ENCODE measurements at regions not wholly inside any gene's neighbourhood (a gene's known extent, or its start where the extent isn't known, plus 50 kb on each side); places are given as distances from the start of the nearest gene placed in this dataset.

- TF ChIP-seq CTCF (conservative IDR thresholded peaks at IDR 0.05; ENCODE audit: low read depth, low read length) = no peak
- no peak for TF ChIP-seq POLR2A (IDR thresholded peaks at IDR 0.05; ENCODE audit: low read depth, low read length)
- no peak for TF ChIP-seq RAD21 (IDR thresholded peaks at IDR 0.05; ENCODE audit: low read length)
- no peak for TF ChIP-seq CEBPB (IDR thresholded peaks at IDR 0.05; ENCODE audit: low read depth, low read length)
- TF ChIP-seq MAFK (IDR thresholded peaks at IDR 0.05; ENCODE audit: low read depth, low read length) = no peak
- TF ChIP-seq USF2 (IDR thresholded peaks at IDR 0.05; ENCODE audit: low read depth, low read length) = no peak
- TF ChIP-seq FOS (IDR thresholded peaks at IDR 0.05; ENCODE audit: low read depth, low read length) = no peak
- TF ChIP-seq MAZ (IDR thresholded peaks at IDR 0.05; ENCODE audit: borderline replicate concordance, low read depth, low read length) = no peak
- TF ChIP-seq SMC3 (IDR thresholded peaks at IDR 0.05; ENCODE audit: low read depth, low read length) = no peak
- TF ChIP-seq CHD1 (IDR thresholded peaks at IDR 0.05; ENCODE audit: low read depth, low read length) = no peak
- no peak for TF ChIP-seq RFX5 (IDR thresholded peaks at IDR 0.05; ENCODE audit: low read depth, low read length)
- TF ChIP-seq, protein P1, sequence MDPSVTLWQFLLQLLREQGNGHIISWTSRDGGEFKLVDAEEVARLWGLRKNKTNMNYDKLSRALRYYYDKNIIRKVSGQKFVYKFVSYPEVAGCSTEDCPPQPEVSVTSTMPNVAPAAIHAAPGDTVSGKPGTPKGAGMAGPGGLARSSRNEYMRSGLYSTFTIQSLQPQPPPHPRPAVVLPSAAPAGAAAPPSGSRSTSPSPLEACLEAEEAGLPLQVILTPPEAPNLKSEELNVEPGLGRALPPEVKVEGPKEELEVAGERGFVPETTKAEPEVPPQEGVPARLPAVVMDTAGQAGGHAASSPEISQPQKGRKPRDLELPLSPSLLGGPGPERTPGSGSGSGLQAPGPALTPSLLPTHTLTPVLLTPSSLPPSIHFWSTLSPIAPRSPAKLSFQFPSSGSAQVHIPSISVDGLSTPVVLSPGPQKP (IDR thresholded peaks at IDR 0.05; ENCODE audit: borderline replicate concordance, low read depth, low read length) = no peak
- TF ChIP-seq RCOR1 (IDR thresholded peaks at IDR 0.05; ENCODE audit: insufficient replicate concordance, low read length) = no peak
- no peak for TF ChIP-seq MXI1 (IDR thresholded peaks at IDR 0.05; ENCODE audit: borderline replicate concordance, low read depth, low read length)
These were observed 306.6 kb downstream of the MYCN start for GRCh38 chr2:16246911-16247310.

Data from IMR-90 (cell line).